Kidney (tissue), 13 donors: ENCODE measurements at regions not wholly inside any gene's neighbourhood (a gene's known extent, or its start where the extent isn't known, plus 50 kb on each side); places are given as distances from the start of the nearest gene placed in this dataset.

Experiments
- DNase-seq, 5 donors: peaks; one replicate each; pipeline ENCODE4 v3.0.0-alpha.2; 2013 to 2020
- FAIRE-seq: peaks from 2 replicates; lab custom pipeline; 2012; peaks lifted over from hg19 to GRCh38; lab: Jason Lieb, UNC
- H3K27ac ChIP-seq, 2 donors: one replicate each; pipeline ENCODE4 v1.7.0; 2013; ENCODE audit warnings: low read depth in 2 of 2, low read length in 2 of 2, inconsistent platforms in 1 of 2
- H3K27me3 ChIP-seq: one replicate; pipeline ENCODE4 v1.7.1; 2013; ENCODE audit warnings: low read length, inconsistent platforms; ENCODE audit not compliant: control insufficient read depth, insufficient read depth
- H3K36me3 ChIP-seq, 3 donors: one replicate each; pipeline versions ENCODE4 v1.7.0 to v1.7.1; 2013; ENCODE audit warnings: low read length in 3 of 3, control low read depth in 1 of 3, inconsistent platforms in 1 of 3; ENCODE audit not compliant: insufficient read depth in 3 of 3, control insufficient read depth in 2 of 3
- H3K4me1 ChIP-seq, 3 donors: one replicate each; pipeline versions ENCODE4 v1.7.0 to v1.7.1; 2013; ENCODE audit warnings: low read length in 3 of 3, inconsistent platforms in 1 of 3, low read depth in 1 of 3; ENCODE audit not compliant: control insufficient read depth in 2 of 3, insufficient read depth in 2 of 3
- H3K4me3 ChIP-seq, 3 donors: one replicate each; pipeline versions ENCODE4 v1.7.0 to v1.8.1; 2013; ENCODE audit warnings: low read length in 3 of 3, control low read depth in 1 of 3, inconsistent platforms in 1 of 3
- H3K9ac ChIP-seq, 3 donors: one replicate each; pipeline versions ENCODE4 v1.7.0 to v1.7.1; 2013; ENCODE audit warnings: low read length in 3 of 3, control low read depth in 1 of 3, inconsistent platforms in 1 of 3
- H3K9me3 ChIP-seq, 3 donors: one replicate each; pipeline versions ENCODE4 v1.7.0 to v1.7.1; 2013; ENCODE audit warnings: low read length in 3 of 3, control low read depth in 1 of 3, inconsistent platforms in 1 of 3; ENCODE audit not compliant: control insufficient read depth in 2 of 3, insufficient read depth in 1 of 3
- CTCF ChIP-seq: IDR thresholded peaks from 3 replicates; pipeline ENCODE4 v1.5.1; 2012; ENCODE audit warnings: mild to moderate bottlenecking, moderate library complexity, borderline replicate concordance; ENCODE audit not compliant: insufficient read depth; ENCODE audit errors: extremely low read depth
- intact Hi-C: fragments of 100-400 bp; cut with DNase I; formaldehyde crosslinking; loops from one replicate; pipeline ENCODE4 v1.11.1; 2022
- donor health status: control.
- donor health status: control.
- donor health status: control.
- donor health status: control.
- donor health status: control.
- donor health status: DM: yes; HTN: yes; CAD: no.
- donor health status: Normal renal cell carcinoma (clear cell type).

- peaks cover 5% of the 10 kb centered on the region for H3K27me3 ChIP-seq
- FAIRE-seq, result no peak
Measured at GRCh38 chr4:1475277-1476139, 69.3 kb upstream of the NKX1-1 start.

GRCh38 chr4:1474126-1475090 is 68.2 kb upstream of the NKX1-1 start:
- no peak for TF ChIP-seq CTCF

More at GRCh38 chr4:1475277-1476139, 69.3 kb upstream of the NKX1-1 start:
- peak in 1 of 5 donors; percentile 2 for DNase-seq
- Histone ChIP-seq H3K36me3 (no peaks in the 10 kb centered on the region), H3K9ac (no peak overlapping the region), H3K9me3 (peaks cover 0 to 4% (median 0%) of the 10 kb centered on the region in 3 donors), H3K4me1 (no peaks in the 10 kb centered on the region), H3K27ac (no peak overlapping the region), H3K4me3 (no peak overlapping the region)
- intact Hi-C loops, result no loop called here
- no peak for TF ChIP-seq CTCF

GRCh38 chr4:1473718-1474117 is 67.5 kb upstream of the NKX1-1 start:
- H3K4me3 ChIP-seq, result no peak overlapping the region
- H3K27me3 ChIP-seq, result peaks cover 5% of the 10 kb centered on the region
- DNase-seq (peak in 2 of 5 donors; percentile 13 to 47), FAIRE-seq (no peak)
- H3K36me3 ChIP-seq, result no peaks in the 10 kb centered on the region
- TF ChIP-seq CTCF, result no peak
- H3K9me3 ChIP-seq, result peaks cover 0 to 2% (median 0%) of the 10 kb centered on the region in 3 donors
- no peak overlapping the region for H3K9ac ChIP-seq
- intact Hi-C loops, result no loop called here
- H3K27ac ChIP-seq, result no peak overlapping the region
- H3K4me1 ChIP-seq, result no peaks in the 10 kb centered on the region

More at GRCh38 chr4:1474126-1475090, 68.2 kb upstream of the NKX1-1 start:
- Histone ChIP-seq H3K36me3 (no peaks in the 10 kb centered on the region), H3K9me3 (no peaks in the 10 kb centered on the region), H3K27ac (no peak overlapping the region), H3K4me1 (no peaks in the 10 kb centered on the region), H3K9ac (no peak overlapping the region), H3K4me3 (no peak overlapping the region), H3K27me3 (peaks cover 5% of the 10 kb centered on the region)
- FAIRE-seq, result no peak
- intact Hi-C loops, result no loop called here
- DNase-seq, result peak in 2 of 5 donors; percentile 15 to 56
